ENCODE measurements at regions not wholly inside any gene's neighbourhood (a gene's known extent, or its start where the extent isn't known, plus 50 kb on each side); places are given as distances from the start of the nearest gene placed in this dataset.

GRCh38 chr2:52467189-52467588 lies 1300.4 kb upstream of the CHAC2 start:
- TF ChIP-seq, protein P1, sequence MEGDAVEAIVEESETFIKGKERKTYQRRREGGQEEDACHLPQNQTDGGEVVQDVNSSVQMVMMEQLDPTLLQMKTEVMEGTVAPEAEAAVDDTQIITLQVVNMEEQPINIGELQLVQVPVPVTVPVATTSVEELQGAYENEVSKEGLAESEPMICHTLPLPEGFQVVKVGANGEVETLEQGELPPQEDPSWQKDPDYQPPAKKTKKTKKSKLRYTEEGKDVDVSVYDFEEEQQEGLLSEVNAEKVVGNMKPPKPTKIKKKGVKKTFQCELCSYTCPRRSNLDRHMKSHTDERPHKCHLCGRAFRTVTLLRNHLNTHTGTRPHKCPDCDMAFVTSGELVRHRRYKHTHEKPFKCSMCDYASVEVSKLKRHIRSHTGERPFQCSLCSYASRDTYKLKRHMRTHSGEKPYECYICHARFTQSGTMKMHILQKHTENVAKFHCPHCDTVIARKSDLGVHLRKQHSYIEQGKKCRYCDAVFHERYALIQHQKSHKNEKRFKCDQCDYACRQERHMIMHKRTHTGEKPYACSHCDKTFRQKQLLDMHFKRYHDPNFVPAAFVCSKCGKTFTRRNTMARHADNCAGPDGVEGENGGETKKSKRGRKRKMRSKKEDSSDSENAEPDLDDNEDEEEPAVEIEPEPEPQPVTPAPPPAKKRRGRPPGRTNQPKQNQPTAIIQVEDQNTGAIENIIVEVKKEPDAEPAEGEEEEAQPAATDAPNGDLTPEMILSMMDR (IDR thresholded peaks at IDR 0.05), result no peak
- TF ChIP-seq POLR2A (IDR thresholded peaks at IDR 0.05), result no peak
